K562 (cell line): ENCODE measurements at regions not wholly inside any gene's neighbourhood (a gene's known extent, or its start where the extent isn't known, plus 50 kb on each side); places are given as distances from the start of the nearest gene placed in this dataset.
"Not testable (repeated sequence)": the region's sequence is repeated elsewhere in the genome, so short reads cannot be mapped to it uniquely, and the experiment has no call there.

Experiments
- ATAC-seq: fragments of 200-7000 bp; cut with Tn5 transposase; 3 replicates; pipeline ENCODE4 v1.9.1; 2020; ENCODE audit warnings: moderate library complexity
- BruUV-seq: library from RNA; stranded (reverse); fragments of 400-500 nt; replicated peaks from 2 replicates; lab custom pipeline; 2021; lab: Mats Ljungman, UMichigan
- CTCF ChIA-PET: fragments of 300-600 bp; formaldehyde crosslinking; extraction: SDS; loops from one replicate; lab custom pipeline; 2021; ENCODE audit warnings: low intra/inter-chr PET ratio; lab: Yijun Ruan, JAX
- POLR2A ChIA-PET: fragments of 300-600, 350-650 bp; sonication (Branson Sonifier 250); formaldehyde crosslinking; extraction: SDS; loops from one replicate; lab custom pipeline; 2021; ENCODE audit warnings: antibody characterized with exemption, inconsistent platforms; lab: Yijun Ruan, JAX
- DNase-seq, 4 experiments: peaks; one replicate each; pipeline versions ENCODE4 v3.0.0 to v3.0.0-alpha.2; 2011 to 2018; ENCODE audit warnings: low spot score in 3 of 4, mixed read lengths in 3 of 4; ENCODE audit errors: extremely low read depth in 1 of 4
- FAIRE-seq: peaks from 2 replicates; lab custom pipeline; 2011; peaks lifted over from hg19 to GRCh38; lab: Jason Lieb, UNC
- H2AFZ ChIP-seq: 2 replicates; pipeline ENCODE4 v1.6.0; 2011; ENCODE audit warnings: low read depth, low read length, control low read depth, inconsistent platforms
- H3K27ac ChIP-seq: fragments of 200-600 bp; 3 replicates; pipeline ENCODE4 v1.8.0; 2011; ENCODE audit warnings: low read depth, mild to moderate bottlenecking, control low read depth, inconsistent platforms, low read length, moderate library complexity, mixed read lengths; ENCODE audit errors: extremely low read depth
- H3K27me3 ChIP-seq, 2 experiments: fragments of 300-600 bp in 1 of 2; 2 replicates in 1 of 2; 3 replicates in 1 of 2; pipeline versions ENCODE4 v1.6.0 to v1.8.0; 2011; ENCODE audit warnings: inconsistent platforms in 2 of 2, low read length in 2 of 2, mild to moderate bottlenecking in 1 of 2, mixed read lengths in 1 of 2, moderate library complexity in 1 of 2; ENCODE audit not compliant: control insufficient read depth in 2 of 2, insufficient read depth in 2 of 2
- H3K36me3 ChIP-seq: fragments of 300-600 bp; 3 replicates; pipeline ENCODE4 v1.8.0; 2011; ENCODE audit warnings: mild to moderate bottlenecking, low read length, inconsistent platforms; ENCODE audit not compliant: control insufficient read depth, insufficient read depth
- H3K4me1 ChIP-seq, 2 experiments: fragments of 200-600 bp in 1 of 2; replicated peaks in 1 of 2; 2 replicates in 1 of 2; 3 replicates in 1 of 2; pipeline versions ENCODE4 v1.5.1 to v1.8.0; 2011; ENCODE audit warnings: inconsistent platforms in 2 of 2, low read length in 2 of 2, mild to moderate bottlenecking in 1 of 2, mixed read lengths in 1 of 2, moderate library complexity in 1 of 2; ENCODE audit not compliant: control insufficient read depth in 2 of 2, insufficient read depth in 2 of 2
- H3K4me2 ChIP-seq: 2 replicates; pipeline ENCODE4 v1.6.1; 2011; ENCODE audit warnings: low read length, control low read depth, inconsistent platforms, mixed read lengths; ENCODE audit not compliant: insufficient read depth
- H3K4me3 ChIP-seq: fragments of 200-600 bp; sonication (generic), shearing (Covaris generic); 2 replicates; pipeline ENCODE4 v1.5.1; 2016; ENCODE audit warnings: control low read depth, inconsistent platforms
- H3K79me2 ChIP-seq: fragments of 200-600 bp; 3 replicates; pipeline ENCODE4 v1.8.0; 2011; ENCODE audit warnings: low read length, inconsistent platforms; ENCODE audit not compliant: control insufficient read depth, insufficient read depth
- H3K9ac ChIP-seq, 2 experiments: 2 replicates each; pipeline versions ENCODE4 v1.6.0 to v1.6.1; 2011; ENCODE audit warnings: low read depth in 2 of 2, low read length in 2 of 2, control low read depth in 1 of 2, inconsistent platforms in 1 of 2, mild to moderate bottlenecking in 1 of 2, mixed read lengths in 1 of 2; ENCODE audit not compliant: insufficient read depth in 1 of 2
- H3K9me1 ChIP-seq: one replicate; pipeline ENCODE4 v1.6.0; 2011; ENCODE audit warnings: inconsistent platforms, mild to moderate bottlenecking, low read length, moderate library complexity; ENCODE audit not compliant: control insufficient read depth, insufficient read depth
- H3K9me3 ChIP-seq: replicated peaks from 2 replicates; pipeline ENCODE4 v1.5.1; 2011; ENCODE audit warnings: low read depth, low read length, inconsistent platforms; ENCODE audit not compliant: control insufficient read depth, insufficient read depth
- H4K20me1 ChIP-seq: replicated peaks from 2 replicates; pipeline ENCODE4 v1.6.1; 2011; ENCODE audit warnings: low read length, inconsistent platforms, mixed read lengths; ENCODE audit not compliant: control insufficient read depth, insufficient read depth
- KLF13 ChIP-seq: fragments of 450-650 bp; IDR thresholded peaks from 2 replicates; pipeline ENCODE4 v1.6.1; 2016; ENCODE audit warnings: missing genetic modification characterization, low read depth, mild to moderate bottlenecking, missing compliant biosample characterization, moderate library complexity, borderline replicate concordance
- SMARCA5 ChIP-seq: fragments of 450-650 bp; IDR thresholded peaks from 2 replicates; pipeline ENCODE4 v1.6.1; 2016
- ZNF24 ChIP-seq: fragments of 450-650 bp; IDR thresholded peaks from 2 replicates; pipeline ENCODE4 v1.6.1; 2016
- WGBS: fragments of 100-300 bp; shearing (Covaris generic); methylation state at CpG from one replicate; pipeline ENCODE4 v1.1.6; 2016; ENCODE audit warnings: low coverage, mixed read lengths; ENCODE audit not compliant: insufficient coverage; ENCODE audit errors: missing lambda C conversion rate; 5-methylcytosine and 5-hydroxymethylcytosine counted together
- in situ Hi-C: fragments of 300-500 bp; cut with MboI; formaldehyde crosslinking; loops from 4 replicates; pipeline ENCODE4 v1.15.0; 2018; ENCODE audit warnings: inconsistent platforms, mixed read lengths
- intact Hi-C: fragments of 100-400 bp; cut with micrococcal nuclease; formaldehyde crosslinking; loops from 2 replicates; pipeline ENCODE4 v1.14.2; 2022

DNA sequence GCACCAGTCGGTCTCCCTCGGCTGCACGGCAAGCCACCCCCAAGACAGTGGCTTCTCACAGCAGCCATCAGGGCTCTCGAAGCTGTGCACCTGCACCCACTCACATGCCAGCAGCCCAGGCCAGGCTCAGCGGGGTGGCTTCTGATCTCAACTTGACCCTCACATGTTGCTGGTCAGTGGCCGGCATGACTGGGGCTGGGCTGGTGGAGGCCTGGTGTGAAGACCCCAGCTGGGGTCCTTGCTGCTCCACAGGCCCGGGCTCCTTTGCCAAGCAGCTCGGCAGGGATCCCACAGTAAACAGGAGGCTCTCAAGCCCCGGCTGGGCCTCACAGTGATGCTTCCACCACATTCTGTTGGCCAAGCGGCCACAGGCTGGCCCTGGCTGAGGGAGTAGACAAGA, 128.2 kb downstream of the BRD1 start:
- Histone ChIP-seq H3K79me2 (no peaks in the 10 kb centered on the region), H4K20me1 (no peaks in the 10 kb centered on the region), H3K9me3 (peaks cover 9% of the 10 kb centered on the region), H3K9ac (no peak overlapping the region), H3K27me3 (no peaks in the 10 kb centered on the region; a peak in 1 of 5 replicates), H3K4me2 (no peak overlapping the region), H3K36me3 (no peaks in the 10 kb centered on the region), H3K4me3 (no peak overlapping the region), H2AFZ (no peak overlapping the region), H3K4me1 (peaks cover 6 to 11% of the 10 kb centered on the region in 2 experiments; a peak in 3 of 5 replicates), H3K27ac (no peak overlapping the region), H3K9me1 (no peaks in the 10 kb centered on the region)
- in situ Hi-C loops (no loop called here), intact Hi-C loops (no loop called here)
- TF ChIP-seq ZNF24 = no peak
- TF ChIP-seq KLF13 = no peak
- no peak for TF ChIP-seq SMARCA5
- no TSS peak for BruUV-seq
- WGBS = 8% methylated on average over 6 of the region's 10 CpGs
- CTCF ChIA-PET = no interaction called here
- POLR2A ChIA-PET = interaction anchor here (0.7 kb wide), 1 partner anchor 1169 kb away, joined by 4 read pairs; no protein-coding TSS in a partner anchor
- FAIRE-seq (no peak), DNase-seq (no peak), ATAC-seq (no peak)

DNA sequence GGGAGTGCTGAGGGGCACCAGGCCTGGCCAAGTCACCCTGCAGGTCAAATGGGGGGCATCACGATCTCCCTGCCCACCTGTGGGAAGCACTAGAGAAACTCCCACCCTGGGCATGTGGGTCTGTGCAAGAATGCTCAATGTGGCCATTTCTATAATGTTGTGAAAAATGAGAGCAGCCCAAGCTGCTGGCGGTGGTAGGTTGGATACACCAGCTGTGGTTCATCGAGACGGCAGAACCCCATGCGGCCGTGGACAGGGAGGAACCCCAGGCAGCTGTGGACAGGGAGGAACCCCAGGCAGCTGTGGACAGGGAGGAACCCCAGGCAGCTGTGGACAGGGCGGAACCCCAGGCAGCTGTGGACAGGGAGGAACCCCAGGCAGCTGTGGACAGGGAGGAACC, 129.1 kb downstream of the BRD1 start:
- H3K9ac ChIP-seq, H3K4me2 ChIP-seq, H3K9me1 ChIP-seq, BruUV-seq, H3K9me3 ChIP-seq, POLR2A ChIA-PET, H3K4me3 ChIP-seq, H3K4me1 ChIP-seq, H3K36me3 ChIP-seq, H2AFZ ChIP-seq, H3K27ac ChIP-seq, ATAC-seq, intact Hi-C loops, CTCF ChIA-PET, H3K79me2 ChIP-seq, in situ Hi-C loops, H3K27me3 ChIP-seq, FAIRE-seq, H4K20me1 ChIP-seq, DNase-seq: not testable (repeated sequence)
- 0% methylated on average over 1 of the region's 7 CpGs for WGBS
